Midbrain (tissue), 1 donor: ENCODE measurements at regions not wholly inside any gene's neighbourhood (a gene's known extent, or its start where the extent isn't known, plus 50 kb on each side); places are given as distances from the start of the nearest gene placed in this dataset.
"Not testable (repeated sequence)": the region's sequence is repeated elsewhere in the genome, so short reads cannot be mapped to it uniquely, and the experiment has no call there.

Experiments used
- DNase-seq: peaks from one replicate; lab custom pipeline; 2025; lab: John Stamatoyannopoulos, UW

GRCh38 chr4:123158576-123158975 lies 236.2 kb upstream of the NUDT6 start:
- DNase-seq = no peak

DNA sequence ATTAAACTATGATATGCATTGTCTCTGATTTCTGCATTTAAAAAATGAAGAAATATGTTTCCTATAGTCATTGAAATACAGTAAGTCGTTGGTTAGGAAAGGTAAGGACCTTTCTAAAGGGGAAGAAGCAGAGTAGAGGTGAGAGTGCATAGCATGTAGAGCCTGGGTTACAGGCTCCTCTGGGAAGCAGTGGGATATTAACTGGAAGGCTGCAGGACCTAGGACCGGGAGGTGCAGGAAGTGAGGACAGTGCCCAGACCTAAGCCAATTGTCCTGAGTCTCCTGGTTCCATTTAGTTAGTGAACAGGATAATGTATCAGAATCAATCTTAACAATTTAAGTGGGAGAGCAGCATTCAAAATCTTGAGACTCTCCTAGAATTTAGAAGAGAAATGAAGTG lies 237.1 kb upstream of the NUDT6 start:
- DNase-seq = no peak

GRCh38 chr4:123162859-123163258 lies 233.7 kb upstream of the SPRY1 start:
- no peak for DNase-seq

DNA sequence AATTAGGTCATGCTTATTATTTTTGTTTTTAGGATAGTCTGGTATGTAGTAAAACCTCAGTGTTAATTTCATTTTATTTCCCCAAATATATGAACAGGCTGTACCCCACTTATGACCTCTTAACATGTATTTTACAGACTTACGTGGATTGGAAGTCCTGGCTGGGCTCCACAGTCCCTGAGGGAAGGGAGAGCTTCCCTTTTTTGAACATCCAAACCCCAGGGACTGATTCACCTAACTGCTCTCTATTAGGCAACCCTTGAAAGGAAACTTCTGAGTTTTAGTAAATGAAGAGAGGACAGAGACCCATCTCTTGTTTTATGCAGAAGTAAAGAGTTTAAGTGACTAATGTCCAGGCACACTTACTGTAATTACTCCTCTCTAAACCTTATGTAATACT lies 233.1 kb upstream of the SPRY1 start:
- DNase-seq = no peak

GRCh38 chr4:123166023-123166422 lies 230.6 kb upstream of the SPRY1 start:
- DNase-seq = no peak

GRCh38 chr4:123167931-123168330 lies 228.7 kb upstream of the SPRY1 start:
- DNase-seq = no peak

DNA sequence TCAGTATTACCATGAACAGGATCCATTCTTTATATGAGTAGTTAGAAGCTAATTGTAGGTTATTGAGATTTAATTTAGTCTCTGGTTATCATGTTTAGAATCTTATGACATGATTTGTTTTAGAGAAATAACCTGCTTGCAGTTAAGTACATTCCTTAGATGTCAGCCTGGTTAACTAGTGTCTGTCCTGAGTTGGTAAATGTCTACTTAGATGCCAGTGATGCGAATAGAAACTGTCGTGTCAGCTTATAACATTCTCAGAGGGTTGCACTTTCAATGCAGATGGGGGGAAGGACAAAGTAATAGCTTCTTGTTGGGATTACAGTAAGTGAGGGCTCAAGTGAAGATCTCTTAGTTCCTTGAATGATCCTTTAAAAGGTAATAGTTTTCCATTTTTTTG lies 227.8 kb upstream of the SPRY1 start:
- DNase-seq = no peak

GRCh38 chr4:123170843-123171242 lies 225.8 kb upstream of the SPRY1 start:
- DNase-seq = no peak

- DNase-seq = no peak
Measured at GRCh38 chr4:123176605-123177004, 220.0 kb upstream of the SPRY1 start.

DNA sequence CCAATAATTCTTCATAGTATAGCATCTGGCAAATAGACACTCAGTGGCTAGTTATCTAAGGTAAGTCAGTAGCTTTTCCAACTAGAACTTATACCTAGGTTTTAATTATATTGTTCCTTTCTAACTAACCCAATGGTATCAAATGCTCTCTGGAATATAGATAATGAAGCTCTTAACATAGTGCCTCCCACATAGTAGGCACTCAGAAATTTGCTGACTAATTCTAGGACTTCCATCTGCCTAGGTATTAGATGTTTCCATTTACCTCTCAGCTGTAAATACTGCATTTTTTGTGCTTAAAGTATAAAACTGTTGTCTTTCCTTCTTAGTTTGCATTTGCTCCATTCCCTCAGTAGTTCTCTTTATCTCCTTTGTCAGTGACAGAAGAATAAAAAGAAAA lies 214.3 kb upstream of the SPRY1 start:
- no peak for DNase-seq

GRCh38 chr4:123183308-123183707 lies 213.3 kb upstream of the SPRY1 start:
- DNase-seq = no peak

GRCh38 chr4:123183754-123184153 lies 212.8 kb upstream of the SPRY1 start:
- not testable (repeated sequence) for DNase-seq

GRCh38 chr4:123186731-123187130 lies 209.9 kb upstream of the SPRY1 start:
- no peak for DNase-seq

GRCh38 chr4:123190176-123190575 lies 206.4 kb upstream of the SPRY1 start:
- no peak for DNase-seq

- no peak for DNase-seq
Measured at GRCh38 chr4:123191728-123192127, 204.9 kb upstream of the SPRY1 start.

DNA sequence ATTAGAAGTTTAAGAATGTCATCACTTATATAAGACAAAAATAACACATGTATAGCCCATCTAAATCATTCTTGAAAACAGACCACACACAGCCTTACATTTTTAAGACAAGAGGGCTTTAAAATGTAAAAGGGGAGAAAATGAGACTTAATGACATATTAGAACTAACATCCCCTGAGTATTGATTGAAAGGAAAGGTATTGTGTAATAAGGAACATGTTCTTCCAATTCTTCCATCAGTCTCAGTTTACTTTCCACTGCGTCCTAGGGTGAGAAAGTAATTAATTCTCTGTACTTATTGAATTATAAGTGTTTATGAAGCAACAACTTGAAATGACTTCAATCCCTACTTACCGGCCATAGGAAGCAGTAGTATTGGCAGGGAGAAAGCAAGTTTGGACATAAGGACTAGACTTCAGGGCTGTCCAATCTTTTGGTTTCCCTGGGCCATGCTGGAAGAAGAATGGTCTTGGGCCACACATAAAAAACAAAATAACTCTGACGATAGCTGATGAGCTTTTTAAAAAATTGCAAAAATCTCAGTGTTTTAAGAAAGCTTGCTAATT lies 202.7 kb upstream of the SPRY1 start:
- DNase-seq = no peak

DNA sequence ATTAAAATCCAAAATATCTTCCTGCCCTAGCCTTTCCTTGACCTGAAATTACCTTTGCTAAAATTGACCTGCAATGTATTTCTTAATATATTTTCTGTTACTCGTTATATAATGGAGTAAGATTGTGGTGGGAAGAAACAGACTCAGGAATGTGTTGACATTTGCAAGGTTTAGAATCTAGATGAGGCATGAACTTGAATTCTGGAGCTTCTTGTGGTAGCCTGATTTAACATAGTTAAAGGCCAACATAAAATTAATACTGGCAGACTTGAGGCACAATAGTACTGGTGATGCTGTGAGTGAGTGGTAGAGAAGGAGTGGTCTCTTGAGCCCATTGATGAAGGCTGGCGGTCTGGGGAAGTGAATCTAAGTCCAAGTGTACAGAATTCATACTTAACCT lies 197.9 kb upstream of the SPRY1 start:
- DNase-seq = no peak

GRCh38 chr4:123200051-123200940 lies 196.3 kb upstream of the SPRY1 start:
- DNase-seq = no peak

GRCh38 chr4:123204737-123205136 lies 191.9 kb upstream of the SPRY1 start:
- no peak for DNase-seq

- DNase-seq = no peak
Measured at GRCh38 chr4:123206016-123206415, 190.6 kb upstream of the SPRY1 start.

GRCh38 chr4:123209436-123209835 lies 187.2 kb upstream of the SPRY1 start:
- DNase-seq = no peak

GRCh38 chr4:123215536-123215935 lies 181.1 kb upstream of the SPRY1 start:
- no peak for DNase-seq

- DNase-seq = no peak
Measured at GRCh38 chr4:123216543-123216942, 180.1 kb upstream of the SPRY1 start.

- no peak for DNase-seq
Measured at GRCh38 chr4:123216946-123217345, 179.6 kb upstream of the SPRY1 start.
